ENCODE measurements at regions not wholly inside any gene's neighbourhood (a gene's known extent, or its start where the extent isn't known, plus 50 kb on each side); places are given as distances from the start of the nearest gene placed in this dataset.

GRCh38 chr9:119810645-119811429 lies 441.6 kb upstream of the BRINP1 start:
- no peak for DNase-seq

- DNase-seq: no peak
Observed at GRCh38 chr9:119803679-119804078, 434.4 kb upstream of the BRINP1 start.

GRCh38 chr9:119802621-119803020 lies 433.4 kb upstream of the BRINP1 start:
- no peak for DNase-seq

DNA sequence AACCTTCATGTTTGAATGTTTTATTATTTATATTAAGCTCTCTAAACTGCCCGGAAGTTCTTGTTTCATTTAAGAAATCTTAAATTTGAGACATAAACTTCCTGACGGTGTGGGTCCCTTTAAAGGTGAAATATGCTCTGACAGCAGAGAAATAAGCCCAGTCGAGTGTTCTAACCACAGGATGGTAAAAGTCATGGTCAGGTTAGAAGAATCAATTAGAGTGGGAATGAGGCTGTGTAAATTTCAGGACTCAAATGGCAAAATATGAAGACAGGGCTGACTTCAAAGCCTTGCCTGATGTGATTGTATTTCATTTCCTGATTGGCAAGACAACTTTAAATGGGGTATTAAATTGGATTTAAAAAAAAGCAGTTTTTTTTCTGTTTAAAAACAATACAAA lies 432.9 kb upstream of the BRINP1 start:
- no peak for DNase-seq

GRCh38 chr9:119801311-119801710 lies 432.1 kb upstream of the BRINP1 start:
- DNase-seq: no peak

DNA sequence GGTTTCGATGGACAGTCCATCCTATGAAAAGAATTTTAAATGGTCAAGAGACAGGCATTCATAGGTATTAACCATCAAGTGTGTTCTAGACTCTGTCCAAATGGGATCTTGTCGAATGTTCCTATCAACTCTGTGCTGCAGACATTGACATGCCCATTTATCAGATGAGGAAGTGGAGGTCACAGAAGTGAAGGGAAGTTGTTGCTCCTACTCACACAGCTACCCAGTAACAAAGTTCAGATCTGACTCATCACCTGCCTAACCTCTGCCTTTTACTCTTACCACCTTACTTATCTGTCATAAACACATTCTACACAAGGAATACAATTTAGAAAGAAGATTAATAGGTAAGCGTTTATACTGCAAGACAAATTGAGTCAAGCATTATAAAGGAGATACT lies 426.2 kb upstream of the BRINP1 start:
- DNase-seq: no peak

DNA sequence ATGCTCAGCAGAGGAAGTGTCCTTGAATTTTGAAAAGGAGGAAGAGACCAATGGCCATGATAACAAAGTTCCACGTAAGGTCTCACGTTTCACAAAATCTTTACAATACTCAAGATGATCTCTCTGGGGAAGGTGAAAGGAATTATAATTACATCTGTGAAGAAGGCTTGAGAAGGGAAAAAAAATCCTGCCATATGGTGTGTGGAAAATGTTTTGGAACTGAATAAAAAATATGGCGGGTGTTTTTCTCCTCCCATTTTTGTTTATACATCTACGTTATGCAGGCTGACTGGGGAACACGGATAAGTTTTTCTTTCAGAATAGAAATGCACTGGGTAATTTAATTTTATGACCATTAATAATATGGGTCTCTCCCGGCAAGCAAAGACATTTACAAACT lies 425.6 kb upstream of the BRINP1 start:
- no peak for DNase-seq

DNA sequence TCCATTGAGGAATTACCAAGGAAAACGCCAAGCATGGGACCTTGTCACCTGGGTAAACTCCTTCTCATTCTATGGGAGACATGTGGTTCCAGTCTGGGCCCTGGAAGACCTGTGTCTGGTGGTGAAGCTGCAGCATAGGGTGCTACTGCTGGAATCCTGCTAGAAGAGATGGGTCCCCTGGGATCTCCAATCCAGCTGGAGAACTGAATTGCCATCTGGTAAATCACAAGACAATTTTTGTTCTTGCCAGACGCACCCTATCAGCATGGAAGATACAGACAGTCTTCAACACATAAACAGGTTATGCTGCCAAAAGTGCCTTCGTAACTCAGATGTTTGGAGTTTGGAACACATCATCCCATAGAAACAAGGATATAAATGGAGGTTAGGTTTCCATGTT lies 424.0 kb upstream of the BRINP1 start:
- no peak for DNase-seq

DNA sequence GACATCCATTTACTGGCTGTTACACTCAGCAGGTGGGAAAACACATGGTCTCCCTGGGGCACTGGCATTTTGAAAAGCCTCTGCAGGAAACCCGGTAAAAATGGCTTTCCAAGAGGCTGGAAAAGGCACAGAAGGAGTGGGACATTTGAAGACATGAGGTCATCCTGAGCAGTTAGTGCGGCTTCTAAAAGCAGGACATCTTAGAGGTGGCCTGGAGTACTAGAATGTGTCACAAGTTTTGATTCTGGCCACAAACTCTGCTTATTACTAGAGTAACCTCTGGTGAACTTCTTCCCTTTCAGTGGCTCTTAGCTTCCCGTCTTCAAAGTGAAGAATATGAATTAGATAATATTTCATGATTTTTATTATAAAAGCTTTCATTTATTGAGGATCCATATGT lies 423.0 kb upstream of the BRINP1 start:
- DNase-seq: no peak

DNA sequence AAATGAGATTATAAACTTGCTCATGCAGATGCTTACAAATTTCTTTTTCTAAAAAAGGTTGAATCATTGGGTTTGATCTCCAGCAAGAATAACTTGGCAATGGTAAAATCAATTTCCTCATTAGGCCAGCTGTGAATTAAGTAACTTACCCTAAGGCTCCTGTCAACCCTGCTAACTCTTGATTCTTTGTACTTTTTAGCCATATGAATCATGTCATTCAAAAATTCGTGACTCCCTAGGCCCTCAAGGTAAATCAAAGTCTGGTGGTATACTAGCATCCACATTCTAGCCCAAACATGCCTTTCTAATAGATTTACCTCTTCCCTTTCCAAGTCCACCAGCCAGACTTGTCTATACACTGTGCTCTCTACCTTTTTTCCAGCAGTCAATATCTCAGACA lies 420.8 kb upstream of the BRINP1 start:
- no peak for DNase-seq

- DNase-seq: no peak
Observed at GRCh38 chr9:119788921-119789320, 419.7 kb upstream of the BRINP1 start.

- DNase-seq: no peak
Observed at GRCh38 chr9:119781886-119782285, 412.7 kb upstream of the BRINP1 start.

DNA sequence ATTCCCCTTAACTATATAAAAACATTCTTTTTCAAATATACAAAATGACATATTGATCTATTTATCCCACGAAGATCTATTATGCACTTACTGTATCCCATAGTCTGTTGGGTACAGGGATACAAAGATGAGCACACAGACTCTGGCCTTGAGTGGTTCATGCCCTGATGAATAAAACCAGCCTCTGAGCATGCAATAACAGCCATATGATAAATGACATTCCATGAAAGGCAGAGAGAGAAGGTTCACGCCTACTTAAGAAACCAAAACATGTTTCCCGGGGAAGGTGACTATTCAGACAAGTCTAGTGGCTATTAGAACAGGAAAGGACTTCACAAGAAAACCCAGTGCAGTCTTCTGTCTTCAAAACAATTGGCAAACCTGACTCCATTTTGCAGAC lies 406.2 kb upstream of the BRINP1 start:
- no peak for DNase-seq

- no peak for DNase-seq
Observed at GRCh38 chr9:119773823-119774222, 404.6 kb upstream of the BRINP1 start.

GRCh38 chr9:119771341-119771740 lies 402.1 kb upstream of the BRINP1 start:
- no peak for DNase-seq

- no peak for DNase-seq
Observed at GRCh38 chr9:119768266-119768665, 399.0 kb upstream of the BRINP1 start.

DNA sequence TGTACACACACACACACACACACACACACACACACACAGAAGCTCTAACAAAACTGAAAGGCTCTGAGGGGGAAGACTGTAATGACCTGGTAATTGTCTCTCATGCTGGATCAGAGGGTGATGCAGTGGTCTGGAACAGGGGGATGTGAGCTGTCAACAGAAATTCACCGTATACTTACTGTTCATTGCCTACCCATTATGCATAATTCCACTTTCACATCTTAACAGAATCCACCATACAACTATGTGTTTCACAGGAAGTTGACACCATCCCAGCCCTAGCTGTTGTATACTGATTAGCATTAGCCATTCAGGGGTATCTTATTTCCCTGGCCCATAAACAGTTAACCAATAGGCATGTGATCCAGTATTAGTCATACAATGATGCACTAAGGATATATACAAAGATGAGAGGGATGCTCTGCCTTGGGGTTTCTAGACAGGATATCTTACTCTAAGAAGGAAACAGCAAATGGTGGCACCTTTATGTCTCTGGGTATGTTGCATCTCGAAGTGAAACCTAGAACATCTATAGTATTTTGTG lies 396.5 kb upstream of the BRINP1 start:
- no peak for DNase-seq

GRCh38 chr9:119763260-119763659 lies 394.0 kb upstream of the BRINP1 start:
- no peak for DNase-seq

DNA sequence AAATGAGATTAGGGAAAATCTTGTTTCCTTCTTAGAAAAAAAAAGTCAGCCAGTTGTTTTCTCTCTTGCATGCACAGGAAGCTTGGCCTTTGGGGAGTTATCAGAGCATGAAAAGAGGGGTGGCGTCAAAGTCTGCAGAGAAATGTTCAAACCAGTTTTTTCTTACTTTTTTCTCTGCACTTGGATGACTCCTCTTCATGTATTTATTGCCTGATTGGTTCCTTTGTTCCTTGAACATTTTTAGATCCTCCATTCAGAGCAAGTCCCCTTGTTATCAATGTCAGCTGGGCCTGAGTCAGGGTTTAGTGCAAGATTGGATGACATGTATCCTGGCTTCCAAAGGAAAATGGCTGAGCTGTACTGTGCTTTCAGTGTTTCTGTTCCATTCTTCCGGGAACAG lies 392.6 kb upstream of the BRINP1 start:
- DNase-seq: no peak

GRCh38 chr9:119758990-119759389 lies 389.8 kb upstream of the BRINP1 start:
- DNase-seq: no peak

GRCh38 chr9:119758241-119758640 lies 389.0 kb upstream of the BRINP1 start:
- no peak for DNase-seq

GRCh38 chr9:119739476-119739875 lies 370.2 kb upstream of the BRINP1 start:
- no peak for DNase-seq

DNA sequence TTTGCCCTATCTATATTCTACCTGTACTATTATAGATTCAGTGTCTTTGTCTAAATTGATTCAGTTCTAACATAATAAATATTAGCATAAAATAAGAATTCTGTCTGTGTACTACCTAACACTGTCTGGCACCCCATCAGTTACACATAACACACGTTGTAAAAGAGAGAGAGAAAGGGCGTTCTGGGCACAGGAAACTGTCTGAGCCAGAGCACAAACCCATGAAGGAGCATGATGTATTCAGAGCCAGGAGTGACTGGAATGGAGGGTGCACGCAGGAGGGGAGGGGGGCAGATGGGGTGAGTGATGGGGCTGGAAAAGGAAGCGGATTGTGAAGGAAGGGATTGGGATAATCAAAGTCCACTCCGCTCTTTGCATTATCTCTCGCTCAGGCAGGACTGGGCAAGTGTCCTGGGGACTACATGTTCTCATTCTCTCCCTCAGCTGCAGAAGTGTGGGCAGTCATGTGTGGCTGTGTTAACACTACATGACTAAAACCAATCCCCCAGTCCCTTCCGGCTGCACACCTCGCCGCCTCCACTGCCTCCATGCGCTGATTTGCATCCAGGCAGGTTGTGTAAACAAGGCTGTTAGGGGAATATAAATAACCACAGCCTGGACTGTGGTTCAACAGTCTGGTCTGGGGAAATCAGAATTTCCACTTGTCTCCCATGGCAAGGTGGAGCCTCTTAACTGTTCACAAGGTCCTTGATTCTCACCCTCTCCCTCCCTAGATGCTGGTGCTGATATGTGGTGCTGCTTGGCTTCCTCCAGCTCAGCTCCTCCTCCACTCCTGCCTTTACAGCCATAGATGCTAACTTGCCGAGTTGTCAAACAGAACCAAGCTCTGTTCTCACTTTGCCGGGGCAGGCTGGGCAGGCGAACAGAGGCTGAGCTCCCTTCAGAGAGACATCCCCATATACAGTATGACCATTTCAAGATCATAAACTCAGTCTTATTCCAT lies 367.5 kb upstream of the BRINP1 start:
- no peak for DNase-seq

GRCh38 chr9:119727988-119728387 lies 358.8 kb upstream of the BRINP1 start:
- no peak for DNase-seq

Measured in CD4-positive, alpha-beta T cell treated with Interleukin-1 beta for 1 hour (primary cell).